B cell (primary cell): ENCODE measurements at regions not wholly inside any gene's neighbourhood (a gene's known extent, or its start where the extent isn't known, plus 50 kb on each side); places are given as distances from the start of the nearest gene placed in this dataset.

Source experiments
- ATAC-seq: fragments of 200-7000 bp; cut with Tn5 transposase; one replicate; pipeline ENCODE4 v1.10.0; 2021; ENCODE audit warnings: low read depth, mild to moderate bottlenecking, moderate number of reproducible peaks, moderate library complexity
- CTCF ChIA-PET: fragments of 350-600 bp; sonication (Branson Sonifier 250); formaldehyde crosslinking; loops from one replicate; lab custom pipeline; 2021; ENCODE audit warnings: antibody characterized with exemption, inconsistent platforms; lab: Charles Lee
- POLR2A ChIA-PET: fragments of 350-600 bp; sonication (Branson Sonifier 250); formaldehyde crosslinking; loops from one replicate; lab custom pipeline; 2021; ENCODE audit warnings: antibody characterized with exemption; lab: Charles Lee
- DNase-seq: peaks from one replicate; pipeline ENCODE4 v3.0.0; 2013
- H2AFZ ChIP-seq: 2 replicates; pipeline ENCODE4 v1.6.1; 2012; ENCODE audit warnings: mild to moderate bottlenecking, low read depth, low read length; ENCODE audit not compliant: insufficient read depth, poor library complexity, severe bottlenecking
- H3K27ac ChIP-seq, 2 donors: 1 replicate in 1 of 2; 2 replicates in 1 of 2; pipeline ENCODE4 v1.5.1; 2012 to 2013; ENCODE audit warnings: low read length in 2 of 2, mild to moderate bottlenecking in 2 of 2, moderate library complexity in 1 of 2
- H3K27me3 ChIP-seq, 4 experiments: fragments of 200-600 bp in 1 of 4; sonication (generic) in 1 of 4; replicated peaks in 1 of 4; 1 replicate in 2 of 4; 2 replicates in 2 of 4; pipeline versions ENCODE4 v1.6.1 to v1.7.0; 2013 to 2016; ENCODE audit warnings: low read length in 3 of 4, mild to moderate bottlenecking in 2 of 4, mixed read lengths in 1 of 4, moderate library complexity in 1 of 4; ENCODE audit not compliant: insufficient read depth in 4 of 4, control insufficient read depth in 3 of 4; ENCODE audit errors: control extremely low read depth in 1 of 4
- H3K36me3 ChIP-seq, 2 experiments: replicated peaks in 1 of 2; 1 replicate in 1 of 2; 2 replicates in 1 of 2; pipeline versions ENCODE4 v1.6.1 to v1.7.1; 2013; ENCODE audit warnings: low read length in 1 of 2; ENCODE audit not compliant: insufficient read depth in 2 of 2, control insufficient read depth in 1 of 2; ENCODE audit errors: control extremely low read depth in 1 of 2, extremely low read depth in 1 of 2
- H3K4me1 ChIP-seq, 2 donors: fragments of 200-600 bp in 1 of 2; sonication (generic) in 1 of 2; 1 replicate in 1 of 2; 2 replicates in 1 of 2; pipeline versions ENCODE4 v1.5.1 to v1.6.1; 2013 to 2017; ENCODE audit warnings: low read length in 2 of 2; ENCODE audit not compliant: control insufficient read depth in 2 of 2, insufficient read depth in 2 of 2
- H3K4me2 ChIP-seq: replicated peaks from 2 replicates; pipeline ENCODE3; 2012; ENCODE audit warnings: mild to moderate bottlenecking, low read depth, low read length; ENCODE audit not compliant: poor library complexity, severe bottlenecking
- H3K4me3 ChIP-seq, 5 experiments: fragments of 200-600 bp in 1 of 5; sonication (generic) in 1 of 5; 1 replicate in 3 of 5; 2 replicates in 2 of 5; pipeline versions ENCODE4 v1.5.1 to v1.7.0; 2011 to 2016; ENCODE audit warnings: low read length in 4 of 5, mild to moderate bottlenecking in 4 of 5, low read depth in 2 of 5, control low read depth in 1 of 5, moderate library complexity in 1 of 5; ENCODE audit not compliant: insufficient read depth in 1 of 5; ENCODE audit errors: control extremely low read depth in 1 of 5, extremely low read depth in 1 of 5
- H3K79me2 ChIP-seq: fragments of 200-600 bp; sonication (generic); one replicate; pipeline ENCODE4 v1.6.0; 2016; ENCODE audit warnings: low read length; ENCODE audit not compliant: control insufficient read depth, insufficient read depth
- H3K9ac ChIP-seq: fragments of 200-600 bp; sonication (generic); 2 replicates; pipeline ENCODE4 v1.6.1; 2017; ENCODE audit warnings: mild to moderate bottlenecking, low read length, moderate library complexity
- H3K9me3 ChIP-seq, 3 donors: one replicate each; pipeline versions ENCODE4 v1.6.1 to v1.7.1; 2013; ENCODE audit warnings: low read length in 2 of 3; ENCODE audit not compliant: control insufficient read depth in 2 of 3, insufficient read depth in 1 of 3; ENCODE audit errors: control extremely low read depth in 1 of 3
- H4K20me1 ChIP-seq: 2 replicates; pipeline ENCODE4 v1.6.0; 2012; ENCODE audit warnings: mild to moderate bottlenecking, low read length; ENCODE audit not compliant: insufficient read depth, control insufficient read depth, poor library complexity, severe bottlenecking
- H3K27ac Mint-ChIP-seq: one replicate; pipeline ENCODE4 v1.8.0; 2021; ENCODE audit warnings: mixed read lengths
- H3K27me3 Mint-ChIP-seq: one replicate; pipeline ENCODE4 v1.8.0; 2021; ENCODE audit warnings: mixed read lengths
- H3K4me1 Mint-ChIP-seq: one replicate; pipeline ENCODE4 v1.8.0; 2021; ENCODE audit warnings: mixed read lengths
- H3K4me3 Mint-ChIP-seq: one replicate; pipeline ENCODE4 v1.8.0; 2021; ENCODE audit warnings: mixed read lengths
- H3K9me3 Mint-ChIP-seq: one replicate; pipeline ENCODE4 v1.8.0; 2022; ENCODE audit warnings: mixed read lengths; ENCODE audit not compliant: insufficient read depth
- CTCF ChIP-seq: fragments of 200-600 bp; IDR thresholded peaks from one replicate; pipeline ENCODE4 v1.8.0; 2022; ENCODE audit warnings: antibody characterized with exemption, mild to moderate bottlenecking
- EZH2 ChIP-seq: IDR thresholded peaks from 2 replicates; pipeline ENCODE4 v1.6.1; 2012; ENCODE audit warnings: borderline replicate concordance, low read depth, mild to moderate bottlenecking, moderate library complexity, low read length; ENCODE audit not compliant: insufficient read depth, poor library complexity, severe bottlenecking
- WGBS: methylation state at CpG from one replicate; pipeline ENCODE4 v1.1.5; 2013; ENCODE audit warnings: missing lambda C conversion rate; ENCODE audit not compliant: insufficient coverage; 5-methylcytosine and 5-hydroxymethylcytosine counted together
- intact Hi-C: fragments of 100-400 bp; cut with micrococcal nuclease; formaldehyde crosslinking; loops from one replicate; pipeline ENCODE4 v1.10.0; 2022

GRCh38 chr18:10074728-10075127 is 160.9 kb downstream of the VAPA start:
- TF ChIP-seq CTCF (no peak), EZH2 (no peak)
- H3K27me3 Mint-ChIP-seq, result peaks cover 8% of the 10 kb centered on the region
- no peak overlapping the region for H3K4me3 Mint-ChIP-seq
- 90% methylated on average over 9 of the region's 9 CpGs for WGBS
- Histone ChIP-seq H3K4me1 (no peaks in the 10 kb centered on the region), H2AFZ (no peak overlapping the region), H3K36me3 (no peaks in the 10 kb centered on the region), H3K4me2 (no peak overlapping the region), H4K20me1 (no peaks in the 10 kb centered on the region), H3K4me3 (no peak overlapping the region), H3K9ac (no peak overlapping the region), H3K27me3 (no peaks in the 10 kb centered on the region), H3K27ac (no peak overlapping the region), H3K79me2 (no peaks in the 10 kb centered on the region), H3K9me3 (no peaks in the 10 kb centered on the region)
- H3K27ac Mint-ChIP-seq, result no peak overlapping the region
- ChIA-PET POLR2A (no interaction called here), CTCF (no interaction called here)
- H3K9me3 Mint-ChIP-seq, result no peaks in the 10 kb centered on the region
- DNase-seq (no peak), ATAC-seq (no peak)
- intact Hi-C loops, result no loop called here
- no peaks in the 10 kb centered on the region for H3K4me1 Mint-ChIP-seq

GRCh38 chr18:10076502-10077030 is 162.8 kb downstream of the VAPA start:
- Histone ChIP-seq H3K4me3 (no peak overlapping the region), H2AFZ (no peak overlapping the region), H3K9me3 (peaks cover 0 to 15% (median 0%) of the 10 kb centered on the region in 3 donors), H3K4me2 (no peak overlapping the region), H3K79me2 (no peaks in the 10 kb centered on the region), H3K9ac (no peak overlapping the region), H3K4me1 (no peaks in the 10 kb centered on the region), H3K36me3 (no peaks in the 10 kb centered on the region), H3K27me3 (no peaks in the 10 kb centered on the region), H3K27ac (no peak overlapping the region), H4K20me1 (no peaks in the 10 kb centered on the region)
- H3K27ac Mint-ChIP-seq, result no peak overlapping the region
- TF ChIP-seq EZH2 (no peak), CTCF (no peak)
- 96% methylated on average over 5 of the region's 5 CpGs for WGBS
- peaks cover under 1% of the 10 kb centered on the region for H3K9me3 Mint-ChIP-seq
- intact Hi-C loops, result no loop called here
- no peaks in the 10 kb centered on the region for H3K4me1 Mint-ChIP-seq
- H3K27me3 Mint-ChIP-seq, result peaks cover 8% of the 10 kb centered on the region
- POLR2A ChIA-PET, result no interaction called here
- DNase-seq (no peak), ATAC-seq (no peak)
- CTCF ChIA-PET, result no interaction called here
- H3K4me3 Mint-ChIP-seq, result no peak overlapping the region
